BJ (cell line): ENCODE measurements at regions not wholly inside any gene's neighbourhood (a gene's known extent, or its start where the extent isn't known, plus 50 kb on each side); places are given as distances from the start of the nearest gene placed in this dataset.

Experiments
- CTCF ChIA-PET: fragments of 350-600 bp; formaldehyde crosslinking; extraction: SDS; loops from one replicate; lab custom pipeline; 2021; ENCODE audit warnings: antibody characterized with exemption, inconsistent platforms; lab: Yijun Ruan, JAX
- POLR2A ChIA-PET: fragments of 300-600 bp; sonication (Branson Sonifier 250); formaldehyde crosslinking; extraction: SDS; loops from one replicate; lab custom pipeline; 2021; ENCODE audit warnings: antibody characterized with exemption; lab: Charles Lee
- DNase-seq: peaks from one replicate; pipeline ENCODE4 v3.0.0-alpha.2; 2011; ENCODE audit warnings: low read depth
- H3K27me3 ChIP-seq: 2 replicates; pipeline ENCODE4 v1.6.0; 2011; ENCODE audit warnings: low read length; ENCODE audit not compliant: control insufficient read depth, insufficient read depth
- H3K36me3 ChIP-seq: 2 replicates; pipeline ENCODE4 v1.5.1; 2011; ENCODE audit warnings: low read length; ENCODE audit not compliant: control insufficient read depth, insufficient read depth
- H3K4me3 ChIP-seq: 2 replicates; pipeline ENCODE4 v1.5.1; 2011; ENCODE audit warnings: low read depth, mild to moderate bottlenecking, control low read depth, low read length
- TF ChIP-seq, protein P1 (sequence below): IDR thresholded peaks from 2 replicates; pipeline ENCODE4 v1.5.1; 2011; ENCODE audit warnings: low read depth, mild to moderate bottlenecking, control low read depth, inconsistent platforms, low read length, moderate library complexity; ENCODE audit not compliant: insufficient read depth

DNA sequence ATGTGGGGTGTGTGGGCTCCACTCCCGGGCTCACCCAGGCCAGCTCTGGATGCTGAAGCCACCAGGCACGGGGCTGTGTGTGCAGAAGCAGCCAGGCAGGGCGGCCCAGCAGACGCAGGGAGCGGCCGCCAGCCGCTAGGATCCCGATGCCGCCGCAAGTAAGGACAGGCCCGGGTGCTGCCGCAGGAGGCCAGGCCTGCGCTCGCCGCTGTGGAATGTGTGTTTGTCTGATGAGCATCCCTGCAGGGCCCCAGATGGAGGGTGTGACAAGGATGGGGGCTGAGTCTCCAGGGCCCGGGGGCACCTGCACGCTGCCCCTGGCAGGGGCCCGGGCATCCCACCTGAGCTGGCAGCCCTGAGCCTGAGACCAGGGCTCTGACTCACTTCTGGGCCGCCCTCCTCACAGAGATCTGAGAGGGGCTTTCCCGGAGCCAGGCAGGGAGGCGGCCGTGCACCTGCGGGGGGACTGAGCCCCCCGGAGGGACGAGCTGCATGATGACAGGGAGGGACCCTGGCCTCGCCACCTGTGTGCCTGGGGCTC lies 101.5 kb downstream of the FOXL3 start:
- DNase-seq: no peak
- no peaks in the 10 kb centered on the region for H3K36me3 ChIP-seq
- H3K4me3 ChIP-seq: no peak overlapping the region
- POLR2A ChIA-PET: no interaction called here
- H3K27me3 ChIP-seq: no peaks in the 10 kb centered on the region
- CTCF ChIA-PET: no interaction called here
- TF ChIP-seq, protein P1, sequence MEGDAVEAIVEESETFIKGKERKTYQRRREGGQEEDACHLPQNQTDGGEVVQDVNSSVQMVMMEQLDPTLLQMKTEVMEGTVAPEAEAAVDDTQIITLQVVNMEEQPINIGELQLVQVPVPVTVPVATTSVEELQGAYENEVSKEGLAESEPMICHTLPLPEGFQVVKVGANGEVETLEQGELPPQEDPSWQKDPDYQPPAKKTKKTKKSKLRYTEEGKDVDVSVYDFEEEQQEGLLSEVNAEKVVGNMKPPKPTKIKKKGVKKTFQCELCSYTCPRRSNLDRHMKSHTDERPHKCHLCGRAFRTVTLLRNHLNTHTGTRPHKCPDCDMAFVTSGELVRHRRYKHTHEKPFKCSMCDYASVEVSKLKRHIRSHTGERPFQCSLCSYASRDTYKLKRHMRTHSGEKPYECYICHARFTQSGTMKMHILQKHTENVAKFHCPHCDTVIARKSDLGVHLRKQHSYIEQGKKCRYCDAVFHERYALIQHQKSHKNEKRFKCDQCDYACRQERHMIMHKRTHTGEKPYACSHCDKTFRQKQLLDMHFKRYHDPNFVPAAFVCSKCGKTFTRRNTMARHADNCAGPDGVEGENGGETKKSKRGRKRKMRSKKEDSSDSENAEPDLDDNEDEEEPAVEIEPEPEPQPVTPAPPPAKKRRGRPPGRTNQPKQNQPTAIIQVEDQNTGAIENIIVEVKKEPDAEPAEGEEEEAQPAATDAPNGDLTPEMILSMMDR: no peak

DNA sequence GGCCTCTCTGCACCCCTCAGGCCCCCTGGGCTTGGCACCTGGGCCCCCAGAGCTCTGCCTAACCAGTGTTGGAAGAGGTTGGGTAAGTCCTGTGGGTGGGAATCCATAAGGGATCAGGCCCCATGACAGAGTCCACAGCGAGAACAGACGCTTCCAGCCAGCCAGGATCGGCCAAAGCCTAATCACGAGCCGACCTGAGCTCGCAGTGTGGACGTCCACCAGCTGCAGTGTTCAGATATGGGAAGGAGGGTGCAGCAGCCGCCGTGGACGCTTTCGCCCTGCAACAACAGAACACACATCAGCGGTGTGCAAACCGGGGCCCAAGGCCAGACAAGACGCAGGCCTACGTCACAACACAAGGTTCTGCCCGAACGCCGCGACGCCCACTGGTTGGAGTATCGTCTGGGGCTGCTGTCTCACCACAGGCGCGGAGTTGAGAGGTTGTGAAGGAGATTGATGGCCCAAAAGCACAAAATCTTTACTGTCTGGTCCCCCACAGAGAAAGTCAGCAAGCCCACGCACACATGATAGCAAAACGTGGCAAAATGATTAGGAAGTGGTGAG lies 102.1 kb downstream of the FOXL3 start:
- Histone ChIP-seq H3K4me3 (no peak overlapping the region), H3K36me3 (no peaks in the 10 kb centered on the region), H3K27me3 (no peaks in the 10 kb centered on the region)
- CTCF ChIA-PET: no interaction called here
- POLR2A ChIA-PET: no interaction called here
- TF ChIP-seq, protein P1: no peak
- DNase-seq: no peak

DNA sequence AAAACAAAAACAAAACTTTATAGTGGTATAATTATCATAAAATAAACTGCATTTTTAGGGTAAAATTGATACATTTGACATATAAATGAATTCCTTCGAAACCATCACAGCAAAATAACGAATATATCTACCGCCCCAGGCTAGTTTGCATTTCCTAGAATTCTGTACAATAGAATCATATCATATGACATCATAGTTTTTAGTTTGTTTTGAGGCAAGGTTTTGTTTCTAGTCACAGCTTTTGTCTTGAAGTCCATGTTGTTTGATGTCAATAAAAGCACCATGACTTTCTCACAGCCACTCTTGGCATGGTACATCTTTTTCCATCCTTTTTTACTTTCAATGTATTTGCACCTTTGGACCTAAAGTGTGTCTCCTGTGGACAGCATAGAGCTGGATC lies 102.9 kb downstream of the FOXL3 start:
- ChIA-PET POLR2A (no interaction called here), CTCF (no interaction called here)
- no peak for DNase-seq
- Histone ChIP-seq H3K4me3 (no peak overlapping the region), H3K27me3 (no peaks in the 10 kb centered on the region), H3K36me3 (no peaks in the 10 kb centered on the region)
- TF ChIP-seq, protein P1: no peak

DNA sequence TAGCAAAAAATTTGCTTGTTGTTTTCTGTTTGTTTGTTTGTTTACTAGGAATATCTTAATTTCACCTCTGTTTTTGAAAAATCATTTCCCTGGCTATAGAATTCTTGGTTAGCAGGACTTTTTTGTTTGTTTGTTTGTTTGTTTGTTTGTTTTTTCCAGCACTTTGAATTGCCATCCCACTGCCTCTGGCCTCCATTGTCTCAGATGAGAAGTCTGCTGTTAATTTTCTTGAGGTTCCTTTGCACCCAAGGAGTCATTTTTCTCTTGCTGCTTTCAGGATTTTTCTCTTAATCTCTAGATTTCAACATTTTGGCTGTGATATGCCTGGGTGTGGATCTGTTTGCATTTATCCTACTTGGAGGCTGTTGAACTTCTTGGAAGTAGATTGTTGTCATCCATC lies 105.7 kb downstream of the FOXL3 start:
- no peak for DNase-seq
- H3K4me3 ChIP-seq: no peak overlapping the region
- TF ChIP-seq, protein P1: no peak
- ChIA-PET POLR2A (no interaction called here), CTCF (no interaction called here)
- no peaks in the 10 kb centered on the region for H3K36me3 ChIP-seq
- no peaks in the 10 kb centered on the region for H3K27me3 ChIP-seq

DNA sequence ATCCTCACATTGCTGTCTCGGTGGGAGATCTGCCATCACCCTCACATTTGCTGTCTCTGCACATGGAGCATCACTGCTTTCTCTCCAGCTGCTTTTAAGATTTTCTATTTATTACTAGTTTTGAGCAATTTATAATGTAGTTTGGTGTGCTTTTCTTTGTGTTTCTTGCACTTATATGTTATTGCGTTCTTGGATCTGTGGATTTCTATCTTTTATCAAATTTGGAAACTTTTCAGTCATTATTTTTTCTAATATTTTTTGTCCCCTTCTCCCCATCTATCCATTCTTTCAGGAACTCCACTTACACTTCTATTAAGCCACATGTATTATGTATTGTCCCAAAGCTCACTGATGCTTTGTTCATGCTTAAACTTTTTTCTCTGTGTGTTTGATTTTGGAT lies 108.9 kb downstream of the FOXL3 start:
- CTCF ChIA-PET: no interaction called here
- DNase-seq: no peak

More for the DNA sequence above, 108.9 kb downstream of the FOXL3 start:
- Histone ChIP-seq H3K36me3 (no peaks in the 10 kb centered on the region), H3K4me3 (no peak overlapping the region), H3K27me3 (no peaks in the 10 kb centered on the region)
- TF ChIP-seq, protein P1: no peak
- POLR2A ChIA-PET: no interaction called here
